ENCODE measurements at regions not wholly inside any gene's neighbourhood (a gene's known extent, or its start where the extent isn't known, plus 50 kb on each side); places are given as distances from the start of the nearest gene placed in this dataset.

DNA sequence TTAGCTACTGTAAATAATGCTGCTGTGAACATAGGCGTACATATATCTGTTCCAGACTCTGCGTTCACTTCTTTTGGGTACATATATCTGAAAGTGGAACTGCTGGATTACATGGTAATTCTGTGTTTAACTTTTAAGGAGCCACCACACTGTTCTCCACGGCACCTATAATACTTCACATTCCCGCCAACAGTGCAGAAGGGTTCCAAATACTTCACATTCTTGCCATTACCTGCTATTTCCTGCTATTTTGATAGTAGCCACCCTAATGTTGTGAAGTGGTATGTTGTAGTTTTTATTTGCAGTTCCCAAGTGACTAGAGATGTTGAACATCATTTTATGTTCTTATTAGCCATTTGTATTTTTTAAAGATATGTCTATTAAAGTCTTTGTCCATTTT, 377.4 kb upstream of the SLC10A2 start:
- Histone ChIP-seq H3K9ac (ENCODE audit: low read length) (no peak overlapping the region), H3K27ac (ENCODE audit: low read depth, low read length) (no peak overlapping the region), H3K27me3 (ENCODE audit: insufficient read depth, low read length) (no peaks in the 10 kb centered on the region), H3K4me1 (ENCODE audit: control insufficient read depth in 1 of 2, insufficient read depth in 2 of 2, low read length in 2 of 2) (no peaks in the 10 kb centered on the region), H3K4me3 (replicated peaks in 1 of 2; ENCODE audit: low read depth in 1 of 2, low read length in 2 of 2) (no peak overlapping the region), H3K9me2 (ENCODE audit: insufficient read depth) (no peaks in the 10 kb centered on the region), H3K4me2 (ENCODE audit: low read length) (no peak overlapping the region), H4K20me1 (ENCODE audit: insufficient read depth) (no peaks in the 10 kb centered on the region), H3K36me3 (ENCODE audit: control insufficient read depth in 1 of 2, insufficient read depth in 2 of 2, low read length in 2 of 2) (no peaks in the 10 kb centered on the region), H3K79me2 (ENCODE audit: insufficient read depth, low read length) (no peaks in the 10 kb centered on the region), H2AFZ (ENCODE audit: low read depth, low read length, poor library complexity, severe bottlenecking) (no peak overlapping the region), H3K9me3 (ENCODE audit: control insufficient read depth in 1 of 2, insufficient read depth in 1 of 2, low read depth in 1 of 2, low read length in 2 of 2) (no peaks in the 10 kb centered on the region; a peak in 2 of 4 replicates)
- ChIA-PET POLR2A (no interaction called here), RAD21 (ENCODE audit: low non-redundant PET in 1 of 2, low total read pairs in 2 of 2, uncharacterized antibody in 2 of 2, unreplicated experiment in 2 of 2) (no interaction called here), CTCF (no interaction called here)
- no peak for ATAC-seq
- TF ChIP-seq ZBTB33 (IDR thresholded peaks at IDR 0.05; ENCODE audit: extremely low read depth, insufficient replicate concordance, low read length) (no peak), SIN3A (IDR thresholded peaks at IDR 0.05; ENCODE audit: low read depth) (no peak), POLR2AphosphoS5 (IDR thresholded peaks at IDR 0.05; ENCODE audit: low read depth, low read length) (no peak), ZFX (IDR thresholded peaks at IDR 0.05) (no peak), CBX3 (IDR thresholded peaks at IDR 0.05; ENCODE audit: low read depth) (no peak), FOSL1 (IDR thresholded peaks at IDR 0.05; ENCODE audit: low read depth) (no peak), SRF (IDR thresholded peaks at IDR 0.05; ENCODE audit: low read depth) (no peak), SP1 (IDR thresholded peaks at IDR 0.05; ENCODE audit: low read depth) (no peak), POLR2A (IDR thresholded peaks at IDR 0.05; ENCODE audit: borderline replicate concordance, extremely low read depth, insufficient read depth, insufficient read length) (no peak), YY1 (IDR thresholded peaks at IDR 0.05; ENCODE audit: extremely low read depth, insufficient replicate concordance, low read depth, low read length) (no peak), RAD21 (IDR thresholded peaks at IDR 0.05; ENCODE audit: low read depth) (no peak)
- TF ChIP-seq, protein P1, sequence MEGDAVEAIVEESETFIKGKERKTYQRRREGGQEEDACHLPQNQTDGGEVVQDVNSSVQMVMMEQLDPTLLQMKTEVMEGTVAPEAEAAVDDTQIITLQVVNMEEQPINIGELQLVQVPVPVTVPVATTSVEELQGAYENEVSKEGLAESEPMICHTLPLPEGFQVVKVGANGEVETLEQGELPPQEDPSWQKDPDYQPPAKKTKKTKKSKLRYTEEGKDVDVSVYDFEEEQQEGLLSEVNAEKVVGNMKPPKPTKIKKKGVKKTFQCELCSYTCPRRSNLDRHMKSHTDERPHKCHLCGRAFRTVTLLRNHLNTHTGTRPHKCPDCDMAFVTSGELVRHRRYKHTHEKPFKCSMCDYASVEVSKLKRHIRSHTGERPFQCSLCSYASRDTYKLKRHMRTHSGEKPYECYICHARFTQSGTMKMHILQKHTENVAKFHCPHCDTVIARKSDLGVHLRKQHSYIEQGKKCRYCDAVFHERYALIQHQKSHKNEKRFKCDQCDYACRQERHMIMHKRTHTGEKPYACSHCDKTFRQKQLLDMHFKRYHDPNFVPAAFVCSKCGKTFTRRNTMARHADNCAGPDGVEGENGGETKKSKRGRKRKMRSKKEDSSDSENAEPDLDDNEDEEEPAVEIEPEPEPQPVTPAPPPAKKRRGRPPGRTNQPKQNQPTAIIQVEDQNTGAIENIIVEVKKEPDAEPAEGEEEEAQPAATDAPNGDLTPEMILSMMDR (IDR thresholded peaks at IDR 0.05 in 2 of 3, conservative IDR thresholded peaks at IDR 0.05 in 1 of 3; ENCODE audit: borderline replicate concordance in 1 of 3, insufficient read depth in 1 of 3, low read depth in 2 of 3, low read length in 2 of 3), result no peak
- intact Hi-C loops (cut with micrococcal nuclease), result no loop called here
- no TSS peak for BruUV-seq (replicated peaks)
- no peak for DNase-seq (ENCODE audit: low read depth, low spot score)

Measured in HCT116 (cell line).